ENCODE measurements at regions not wholly inside any gene's neighbourhood (a gene's known extent, or its start where the extent isn't known, plus 50 kb on each side); places are given as distances from the start of the nearest gene placed in this dataset.

DNA sequence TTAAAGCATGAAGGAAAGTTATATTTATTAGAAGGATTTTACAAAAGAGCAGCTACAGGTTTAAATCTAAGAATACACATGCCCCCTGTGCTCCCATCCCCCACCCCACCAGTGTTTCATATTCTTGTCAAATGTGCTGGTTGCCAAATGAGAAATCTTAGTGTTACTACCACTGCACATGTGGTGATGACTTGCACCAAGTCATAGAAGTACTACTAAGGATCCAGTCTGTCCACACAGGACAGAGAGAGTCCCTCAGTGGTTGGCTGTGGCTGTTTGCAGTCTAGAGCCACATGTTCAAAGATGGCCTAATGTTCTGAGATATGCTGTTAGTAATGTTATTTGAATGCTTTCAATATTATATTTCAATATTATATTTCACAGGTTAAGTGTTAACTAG is 268.8 kb downstream of the ADAMTS20 start:
- no peaks in the 10 kb centered on the region for H3K27me3 ChIP-seq (ENCODE audit: low read length)
- ChIA-PET CTCF (no interaction called here), POLR2A (ENCODE audit: unreplicated experiment) (no interaction called here)
- DNase-seq (no peak), ATAC-seq (no peak)
- TF ChIP-seq EZH2phosphoT487 (IDR thresholded peaks at IDR 0.05; ENCODE audit: borderline replicate concordance, low read length) (no peak), CTCF (conservative IDR thresholded peaks at IDR 0.05; ENCODE audit: low read depth, low read length) (no peak), EZH2 (IDR thresholded peaks at IDR 0.05; ENCODE audit: low read length, unreplicated experiment) (no peak)
- no peaks in the 10 kb centered on the region for H3K79me2 ChIP-seq (ENCODE audit: low read length)
- BruUV-seq (replicated peaks): no TSS peak
- H3K4me1 ChIP-seq (ENCODE audit: insufficient read depth, low read length): peaks cover 35% of the 10 kb centered on the region
- intact Hi-C loops (cut with micrococcal nuclease): loop anchor here (2.0 to 10.0 kb wide), 5 partner anchors 54 to 1156 kb away; no protein-coding TSS in a partner anchor
- no peaks in the 10 kb centered on the region for H3K9me2 ChIP-seq (replicated peaks; ENCODE audit: low read length)
- H4K20me1 ChIP-seq (ENCODE audit: low read length): no peaks in the 10 kb centered on the region
- no peak overlapping the region for H3K9ac ChIP-seq (ENCODE audit: low read length)
- H3K27ac ChIP-seq (ENCODE audit: low read length): no peak overlapping the region
- peaks cover 2% of the 10 kb centered on the region for H3F3A ChIP-seq (ENCODE audit: low read length, unreplicated experiment)
- no peaks in the 10 kb centered on the region for H3K36me3 ChIP-seq (ENCODE audit: low read depth, low read length)
- no peaks in the 10 kb centered on the region for H3K9me3 ChIP-seq (ENCODE audit: low read length)
- H3K4me3 ChIP-seq (ENCODE audit: low read length): no peak overlapping the region
- H2AFZ ChIP-seq (ENCODE audit: low read length): no peak overlapping the region
- no peak overlapping the region for H3K4me2 ChIP-seq (ENCODE audit: low read length)

DNA sequence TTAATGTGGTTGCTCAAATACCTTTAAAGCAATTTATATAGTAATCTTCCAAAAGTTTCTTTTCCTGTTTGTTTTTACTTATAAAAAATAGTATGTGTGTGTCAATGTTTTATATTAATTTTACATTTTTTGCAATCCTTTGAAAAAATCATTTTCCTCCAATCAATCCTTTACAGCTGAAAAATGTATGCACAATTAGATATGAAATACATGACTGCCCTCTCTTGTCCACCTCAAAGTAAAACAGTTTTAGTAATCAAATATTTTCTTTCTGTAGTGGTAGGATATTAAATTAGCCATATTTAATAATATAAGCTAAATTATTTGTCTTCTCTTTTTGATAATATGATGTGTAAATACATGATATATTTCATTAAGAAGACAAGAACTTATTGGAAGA is 269.9 kb downstream of the ADAMTS20 start:
- Histone ChIP-seq H3F3A (ENCODE audit: low read length, unreplicated experiment) (peaks cover 4% of the 10 kb centered on the region), H3K4me1 (ENCODE audit: insufficient read depth, low read length) (peaks cover 45% of the 10 kb centered on the region), H3K4me3 (ENCODE audit: low read length) (no peak overlapping the region), H2AFZ (ENCODE audit: low read length) (no peak overlapping the region), H3K9ac (ENCODE audit: low read length) (no peak overlapping the region), H3K79me2 (ENCODE audit: low read length) (no peaks in the 10 kb centered on the region), H3K27me3 (ENCODE audit: low read length) (no peaks in the 10 kb centered on the region), H3K9me3 (ENCODE audit: low read length) (no peaks in the 10 kb centered on the region), H4K20me1 (ENCODE audit: low read length) (no peaks in the 10 kb centered on the region), H3K4me2 (ENCODE audit: low read length) (no peak overlapping the region), H3K9me2 (replicated peaks; ENCODE audit: low read length) (no peaks in the 10 kb centered on the region), H3K36me3 (ENCODE audit: low read depth, low read length) (no peaks in the 10 kb centered on the region), H3K27ac (ENCODE audit: low read length) (no peak overlapping the region)
- TF ChIP-seq CTCF (conservative IDR thresholded peaks at IDR 0.05; ENCODE audit: low read depth, low read length): peak; percentile 79
- no peak for TF ChIP-seq EZH2 (IDR thresholded peaks at IDR 0.05; ENCODE audit: low read length, unreplicated experiment)
- TF ChIP-seq EZH2phosphoT487 (IDR thresholded peaks at IDR 0.05; ENCODE audit: borderline replicate concordance, low read length): no peak
- POLR2A ChIA-PET (ENCODE audit: unreplicated experiment): no interaction called here
- intact Hi-C loops (cut with micrococcal nuclease): loop anchor here (1.0 to 10.0 kb wide), 9 partner anchors 55 to 1155 kb away; no protein-coding TSS in a partner anchor
- no TSS peak for BruUV-seq (replicated peaks)
- CTCF ChIA-PET: interaction anchor here (0.6 to 1.2 kb wide), 7 partner anchors 57 to 800 kb away, joined by 3 to 11 read pairs (median 3); no protein-coding TSS in a partner anchor
- DNase-seq: peak; percentile 58
- ATAC-seq: no peak

- H3K4me3 ChIP-seq (ENCODE audit: low read length): no peak overlapping the region
- ChIA-PET POLR2A (ENCODE audit: unreplicated experiment) (no interaction called here), CTCF (interaction anchor here (1.1 to 1.2 kb wide), 3 partner anchors 276 to 799 kb away, joined by 3 to 6 read pairs (median 4); no protein-coding TSS in a partner anchor)
- DNase-seq (no peak), ATAC-seq (no peak)
- H3K27me3 ChIP-seq (ENCODE audit: low read length): no peaks in the 10 kb centered on the region
- no peaks in the 10 kb centered on the region for H3K9me3 ChIP-seq (ENCODE audit: low read length)
- TF ChIP-seq EZH2 (IDR thresholded peaks at IDR 0.05; ENCODE audit: low read length, unreplicated experiment): no peak
- TF ChIP-seq EZH2phosphoT487 (IDR thresholded peaks at IDR 0.05; ENCODE audit: borderline replicate concordance, low read length): no peak
- no peak for TF ChIP-seq CTCF (conservative IDR thresholded peaks at IDR 0.05; ENCODE audit: low read depth, low read length)
- H4K20me1 ChIP-seq (ENCODE audit: low read length): no peaks in the 10 kb centered on the region
- intact Hi-C loops (cut with micrococcal nuclease): loop anchor here (5.0 to 10.0 kb wide), 3 partner anchors 597 to 1154 kb away; no protein-coding TSS in a partner anchor
- H3K27ac ChIP-seq (ENCODE audit: low read length): no peak overlapping the region
- peaks cover 4% of the 10 kb centered on the region for H3F3A ChIP-seq (ENCODE audit: low read length, unreplicated experiment)
- H3K79me2 ChIP-seq (ENCODE audit: low read length): no peaks in the 10 kb centered on the region
- no peak overlapping the region for H3K4me2 ChIP-seq (ENCODE audit: low read length)
- no peaks in the 10 kb centered on the region for H3K9me2 ChIP-seq (replicated peaks; ENCODE audit: low read length)
- BruUV-seq (replicated peaks): no TSS peak
- H3K4me1 ChIP-seq (ENCODE audit: insufficient read depth, low read length): peaks cover 49% of the 10 kb centered on the region
- H3K9ac ChIP-seq (ENCODE audit: low read length): no peak overlapping the region
- H3K36me3 ChIP-seq (ENCODE audit: low read depth, low read length): no peaks in the 10 kb centered on the region
- H2AFZ ChIP-seq (ENCODE audit: low read length): no peak overlapping the region
Measured at GRCh38 chr12:43281563-43281962, 270.4 kb downstream of the ADAMTS20 start.

Measured in PC-3 (cell line).